HG03196 (cell line): ENCODE measurements at regions not wholly inside any gene's neighbourhood (a gene's known extent, or its start where the extent isn't known, plus 50 kb on each side); places are given as distances from the start of the nearest gene placed in this dataset.

Source experiments
- ATAC-seq: cut with Tn5 transposase; IDR thresholded peaks from one replicate; pipeline ENCODE4 v1.9.1; 2021; ENCODE audit not compliant: unreplicated experiment

DNA sequence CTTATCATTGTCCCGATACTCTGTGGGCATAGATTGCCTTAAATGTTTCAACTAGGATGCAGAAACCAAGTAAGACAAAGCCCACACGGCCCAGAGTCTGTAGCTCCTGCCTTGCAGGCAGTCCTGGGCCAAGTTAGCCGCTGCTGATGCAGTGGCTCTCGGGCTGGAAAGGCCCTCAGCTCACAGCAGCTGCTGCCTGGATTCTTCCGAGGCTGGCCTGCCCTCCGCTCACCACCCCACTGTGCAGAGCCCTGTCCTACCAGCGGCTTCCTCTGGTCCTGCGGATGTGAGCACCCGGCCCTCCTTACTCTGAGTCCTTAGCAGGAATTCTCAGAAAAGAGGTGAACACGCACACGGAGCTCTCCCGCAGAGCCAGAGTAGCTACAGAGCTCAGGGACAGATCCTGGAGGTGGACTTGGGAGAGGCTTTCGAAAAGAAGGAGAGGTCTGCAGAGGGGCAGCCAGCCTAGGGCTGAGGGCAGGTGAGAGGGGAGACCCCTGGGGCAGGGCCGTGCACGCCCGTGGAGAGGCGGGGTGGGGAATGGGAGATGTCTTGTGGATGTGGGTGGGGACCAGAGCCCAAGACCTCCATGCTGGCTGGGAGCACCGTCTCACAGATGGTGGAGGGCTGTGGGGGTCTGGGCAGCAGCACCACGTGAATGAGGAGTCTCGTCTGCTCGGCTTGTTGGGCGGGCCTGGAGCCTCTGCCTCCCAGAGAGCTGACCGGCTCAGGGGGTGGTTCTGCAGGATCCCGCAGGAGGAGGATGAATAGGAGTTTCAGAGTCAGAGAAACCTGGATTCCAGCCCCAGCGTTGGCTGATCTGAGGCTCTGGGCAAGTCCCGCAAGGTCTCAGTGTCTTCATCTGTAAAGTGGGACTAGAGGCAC, 117.4 kb upstream of the B3GAT1 start:
- no peak for ATAC-seq

DNA sequence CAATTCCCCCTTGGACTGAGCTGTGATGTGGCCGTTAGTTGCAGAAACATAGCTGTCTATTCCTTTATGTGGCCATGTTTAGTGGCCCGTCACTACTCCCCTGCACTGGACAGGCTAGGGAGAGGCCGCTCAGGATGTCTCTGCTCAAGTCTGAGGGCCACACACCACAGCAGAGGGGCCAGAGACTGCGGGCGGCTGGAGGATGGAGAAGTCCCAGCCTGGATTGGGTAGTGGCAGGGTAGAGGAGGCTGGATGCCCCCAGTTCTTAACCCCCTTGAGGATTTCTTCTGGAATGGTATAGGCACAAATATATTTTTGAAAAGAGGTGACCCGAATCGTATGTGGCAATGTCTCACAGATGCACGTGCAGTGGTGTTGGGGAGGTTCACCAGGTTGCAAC, 116.4 kb upstream of the B3GAT1 start:
- no peak for ATAC-seq

DNA sequence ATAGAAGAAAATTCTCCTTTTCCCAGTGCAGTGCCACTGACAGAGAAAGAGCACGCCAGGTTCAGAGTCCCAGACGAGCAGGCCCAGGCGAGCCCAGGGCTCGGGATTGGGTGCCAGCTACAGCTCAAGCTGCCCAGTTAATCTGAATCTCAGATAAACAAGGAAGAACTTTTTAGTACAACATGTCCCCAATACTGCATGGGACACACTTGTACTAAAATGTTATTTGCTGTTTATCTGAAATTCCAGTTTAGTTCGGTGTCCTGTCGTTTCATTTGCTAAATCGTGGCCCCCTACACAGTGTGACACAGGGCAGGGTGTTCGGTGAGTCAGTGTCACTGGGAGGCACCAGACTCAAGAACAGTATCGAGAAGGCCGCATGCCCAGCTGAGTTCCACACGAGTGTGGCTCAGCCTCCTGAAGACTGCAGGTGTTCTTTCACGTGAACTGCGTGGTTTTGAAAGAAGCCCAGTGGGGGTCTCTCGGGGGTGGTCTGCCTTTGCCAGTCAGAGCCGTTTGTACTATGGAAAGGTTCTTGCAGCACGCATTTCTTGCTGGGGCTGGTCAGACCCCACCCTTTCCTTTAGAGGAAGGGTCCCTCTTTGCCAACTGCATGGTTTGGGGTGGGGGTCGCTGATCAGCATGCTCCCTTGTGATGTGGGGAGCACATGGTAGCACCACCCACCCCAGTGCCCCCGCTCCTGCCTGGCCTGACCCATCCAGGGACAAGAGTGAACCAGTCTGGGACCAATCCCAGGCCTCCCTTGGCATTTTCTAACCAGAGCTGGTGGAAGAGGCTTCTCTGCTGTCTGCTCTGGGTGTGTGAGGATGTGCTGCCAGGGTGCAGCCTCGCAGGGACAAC, 115.6 kb upstream of the B3GAT1 start:
- ATAC-seq, result no peak

DNA sequence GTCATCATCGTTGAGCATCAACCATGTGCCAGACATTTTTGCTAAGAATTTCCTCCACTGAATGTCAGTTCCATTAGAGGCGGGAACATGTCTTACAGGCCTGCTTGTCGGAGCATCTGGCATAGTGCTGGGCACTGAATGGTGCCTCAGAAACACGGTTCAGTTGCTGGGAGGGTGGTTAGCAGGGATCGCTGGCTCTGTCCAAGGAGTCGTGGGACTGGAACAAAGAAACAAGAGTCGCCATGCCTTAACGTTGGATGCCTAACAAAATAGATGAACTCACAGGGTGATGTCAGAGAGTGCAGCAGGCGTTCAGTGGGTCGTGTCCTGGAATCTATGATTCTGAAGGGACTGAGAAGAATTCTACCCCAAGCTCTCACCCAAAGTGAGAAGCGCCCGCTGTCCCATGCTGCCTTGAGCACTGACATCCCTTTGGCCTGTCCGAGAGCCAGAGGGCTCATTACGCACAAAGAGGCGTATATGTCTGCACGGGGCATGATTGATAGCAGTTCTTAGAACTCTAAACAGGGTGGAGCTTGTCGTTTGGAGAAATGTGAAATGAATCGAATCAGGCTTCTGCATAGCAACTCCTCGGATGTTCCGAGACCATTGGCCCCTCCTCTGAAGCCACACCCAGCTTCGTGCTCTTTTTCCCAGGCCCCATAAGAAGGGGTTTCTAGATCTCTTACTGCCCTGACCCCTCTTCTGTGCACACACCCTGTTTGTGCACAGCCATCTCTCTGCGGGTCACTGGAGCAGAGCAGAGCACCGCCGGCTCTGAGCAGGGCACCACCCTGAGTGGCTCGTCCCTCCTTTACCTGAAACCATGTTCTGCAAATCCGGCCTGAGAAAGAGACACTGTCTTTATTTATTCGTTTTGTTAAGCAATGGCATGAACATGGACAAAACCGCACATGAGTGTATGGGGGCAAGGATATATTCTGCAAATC, 113.1 kb upstream of the B3GAT1 start:
- no peak for ATAC-seq

DNA sequence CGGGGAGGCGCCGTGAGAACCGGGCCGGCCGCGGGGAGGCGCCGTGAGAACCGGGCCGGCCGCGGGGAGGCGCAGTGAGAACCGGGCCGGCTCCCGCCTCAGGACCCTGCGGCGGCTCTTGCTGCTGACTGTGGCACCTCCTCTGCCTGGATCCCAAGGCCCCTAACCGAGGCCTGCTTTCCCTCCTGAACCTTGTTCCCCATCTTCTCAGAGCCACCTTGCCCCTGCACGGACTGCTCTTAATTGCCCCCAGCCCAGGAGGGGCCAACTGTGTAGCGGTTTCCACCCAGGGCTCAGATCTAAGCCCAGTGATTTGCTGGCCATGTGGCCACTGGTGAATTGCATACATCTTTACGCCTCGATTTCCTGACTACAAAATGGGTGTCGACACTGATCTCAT, 112.2 kb upstream of the B3GAT1 start:
- ATAC-seq, result no peak

DNA sequence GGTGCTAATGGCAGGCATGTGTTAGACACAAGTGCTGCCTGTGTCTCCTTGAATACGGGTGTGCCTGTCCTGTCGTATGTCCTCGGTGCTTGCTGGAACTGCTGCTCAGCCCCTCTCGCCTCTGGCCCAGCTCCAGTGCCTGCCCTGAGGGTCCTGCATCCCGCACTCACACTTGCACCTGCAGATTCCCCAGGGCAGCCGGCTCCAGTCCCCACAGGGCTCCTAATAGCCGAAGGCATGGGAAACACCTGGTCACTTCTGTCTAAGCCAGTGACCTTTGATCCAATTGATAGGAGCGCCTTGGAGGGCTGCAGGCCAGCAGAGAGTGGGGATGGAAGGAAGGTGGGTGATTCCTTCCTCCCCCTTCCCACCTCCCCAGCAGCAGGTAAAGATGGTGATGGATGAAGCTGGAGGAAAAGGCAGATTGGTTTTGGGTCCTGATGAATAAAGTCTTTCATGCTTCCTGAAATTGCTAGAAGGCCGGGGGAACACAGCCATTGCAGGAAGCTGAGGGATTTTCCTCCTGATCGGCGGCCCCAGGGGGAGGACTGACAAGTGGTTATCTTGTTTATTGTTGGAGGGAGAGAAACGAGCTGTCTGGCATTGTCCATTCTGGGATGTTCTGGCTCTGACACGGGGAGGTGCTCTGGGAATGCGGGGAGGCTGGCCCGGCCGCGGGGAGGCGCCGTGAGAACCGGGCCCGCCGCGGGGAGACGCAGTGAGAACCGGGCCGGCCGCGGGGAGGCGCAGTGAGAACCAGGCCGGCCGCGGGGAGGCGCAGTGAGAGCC, 110.9 kb upstream of the B3GAT1 start:
- ATAC-seq, result no peak

DNA sequence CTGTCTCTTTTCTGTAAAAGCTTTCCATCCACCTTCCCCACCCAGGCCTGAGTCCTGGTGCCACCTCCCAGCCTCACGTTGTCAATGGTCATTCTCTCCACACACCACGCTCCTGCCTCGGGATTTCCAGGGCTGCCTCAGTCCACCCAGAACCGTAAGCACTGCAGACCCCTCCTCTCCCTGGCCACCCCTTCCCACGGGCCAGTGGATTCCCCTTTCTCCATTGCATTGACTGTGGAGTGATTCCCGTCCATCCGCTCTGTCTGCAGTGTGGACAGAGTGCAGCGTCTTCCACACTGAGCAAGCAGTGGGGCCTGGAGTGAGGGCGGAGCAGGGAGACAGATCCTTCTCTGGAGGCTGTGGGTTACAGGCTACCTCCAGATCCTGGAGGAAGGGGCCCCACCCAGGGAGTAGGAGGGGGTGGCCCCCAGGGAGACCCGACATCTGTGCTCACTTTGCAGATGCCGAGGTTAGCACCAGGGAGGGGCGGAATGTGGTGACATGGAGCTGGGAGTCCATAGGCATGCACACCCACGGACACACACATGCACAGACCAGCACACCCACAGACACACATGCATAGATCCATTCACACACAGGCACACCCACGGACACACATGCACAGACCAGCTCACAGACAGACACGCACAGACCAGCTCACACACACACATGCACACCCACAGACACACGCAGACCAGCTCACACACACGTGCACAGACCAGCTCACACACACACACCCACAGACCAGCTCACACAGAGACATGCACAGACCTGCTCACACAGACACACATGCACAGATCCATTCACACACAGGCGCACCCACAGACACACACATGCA, 109.6 kb upstream of the B3GAT1 start:
- ATAC-seq, result no peak

DNA sequence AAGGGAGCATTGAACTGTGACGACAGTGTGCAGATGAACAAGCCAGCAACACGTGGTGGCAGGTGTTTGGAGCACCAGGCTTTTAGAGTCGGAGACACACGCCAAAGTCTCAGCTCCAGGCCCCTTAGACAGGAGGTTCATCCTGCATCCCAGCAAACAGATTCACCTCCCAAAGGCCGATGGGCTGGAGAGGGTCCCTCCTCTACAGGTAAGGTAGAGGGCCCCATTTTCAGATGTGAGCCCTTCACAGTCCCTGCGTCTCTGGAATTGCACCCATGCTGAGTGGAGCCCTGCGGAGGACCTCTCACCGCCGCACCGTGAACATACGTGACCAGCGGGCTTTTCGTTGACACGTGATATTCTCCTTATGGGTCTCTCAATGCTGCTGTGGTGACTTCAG, 109.0 kb upstream of the B3GAT1 start:
- ATAC-seq, result no peak

DNA sequence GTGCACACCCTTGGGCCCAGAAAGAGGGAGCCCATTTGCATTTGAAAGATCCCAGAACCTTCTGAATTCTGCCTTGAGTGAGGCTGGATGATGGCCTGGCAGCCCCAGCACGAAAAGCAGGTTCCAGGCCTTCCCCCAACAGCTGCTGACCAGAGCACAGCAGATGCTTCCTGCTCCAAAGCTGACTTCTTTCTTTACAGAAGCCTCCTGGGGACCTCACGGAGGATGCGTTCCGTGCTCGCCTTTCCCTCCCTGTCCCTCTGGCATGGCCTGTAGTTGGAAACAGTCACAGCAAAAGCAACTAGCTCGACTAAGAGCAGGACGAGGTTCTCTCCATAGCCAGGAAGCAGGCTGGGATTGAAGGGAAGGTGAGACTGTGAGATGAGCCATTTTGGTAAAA, 107.7 kb upstream of the B3GAT1 start:
- ATAC-seq, result no peak

DNA sequence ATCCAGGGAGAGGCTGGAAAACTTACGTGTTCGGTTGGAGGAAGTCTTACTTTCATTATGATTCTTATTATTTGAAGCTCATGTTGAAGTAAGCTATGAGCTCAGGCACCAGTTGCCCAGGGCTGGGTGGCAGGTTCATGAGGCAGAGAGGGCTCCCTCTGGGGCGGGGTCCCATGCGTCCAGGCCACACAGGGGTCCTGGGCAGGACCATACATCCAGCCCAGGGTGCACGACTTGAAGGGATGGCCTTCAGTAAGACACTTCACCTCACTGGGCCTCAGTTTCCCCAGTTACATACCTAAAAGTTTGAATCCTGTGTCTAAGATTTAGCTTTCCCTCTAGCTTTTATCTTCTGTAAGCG, 107.3 kb upstream of the B3GAT1 start:
- ATAC-seq, result no peak

DNA sequence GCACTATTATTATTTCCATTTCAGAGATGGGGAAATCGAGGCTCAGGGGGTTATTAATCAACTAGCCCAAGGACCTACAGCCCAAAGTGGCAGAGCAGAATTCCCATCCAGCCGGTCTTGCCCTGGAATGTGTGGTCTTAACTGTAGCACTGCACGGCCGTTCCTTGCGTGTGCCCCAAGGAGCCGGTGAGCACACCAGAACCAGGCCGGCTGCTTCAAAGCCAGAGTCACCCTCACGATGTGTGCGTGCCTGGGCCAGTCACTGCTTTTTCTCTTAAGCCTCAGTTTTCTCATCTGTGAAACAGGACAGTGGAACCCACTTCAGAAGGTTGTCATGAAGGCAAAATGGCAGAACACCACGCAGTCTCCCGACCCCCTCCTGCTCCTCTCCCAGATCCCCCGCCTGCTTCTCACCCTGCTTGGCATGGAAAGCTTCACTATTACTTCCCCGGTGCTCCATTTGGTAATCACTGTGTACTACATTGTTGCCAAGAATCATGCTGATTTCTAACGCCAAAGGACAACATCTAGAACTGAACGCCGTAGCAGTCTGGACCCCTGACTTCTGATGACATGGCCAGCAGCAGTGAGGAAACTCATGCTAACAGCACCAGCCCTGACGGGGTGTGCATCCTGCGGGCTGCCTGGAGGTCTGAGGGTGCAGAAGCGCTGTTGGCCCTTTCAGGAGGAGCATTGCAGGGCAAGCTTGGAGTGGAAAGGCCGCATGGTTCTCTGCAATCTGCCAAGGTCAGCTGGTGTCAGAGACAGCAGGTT, 106.8 kb upstream of the B3GAT1 start:
- ATAC-seq, result no peak

DNA sequence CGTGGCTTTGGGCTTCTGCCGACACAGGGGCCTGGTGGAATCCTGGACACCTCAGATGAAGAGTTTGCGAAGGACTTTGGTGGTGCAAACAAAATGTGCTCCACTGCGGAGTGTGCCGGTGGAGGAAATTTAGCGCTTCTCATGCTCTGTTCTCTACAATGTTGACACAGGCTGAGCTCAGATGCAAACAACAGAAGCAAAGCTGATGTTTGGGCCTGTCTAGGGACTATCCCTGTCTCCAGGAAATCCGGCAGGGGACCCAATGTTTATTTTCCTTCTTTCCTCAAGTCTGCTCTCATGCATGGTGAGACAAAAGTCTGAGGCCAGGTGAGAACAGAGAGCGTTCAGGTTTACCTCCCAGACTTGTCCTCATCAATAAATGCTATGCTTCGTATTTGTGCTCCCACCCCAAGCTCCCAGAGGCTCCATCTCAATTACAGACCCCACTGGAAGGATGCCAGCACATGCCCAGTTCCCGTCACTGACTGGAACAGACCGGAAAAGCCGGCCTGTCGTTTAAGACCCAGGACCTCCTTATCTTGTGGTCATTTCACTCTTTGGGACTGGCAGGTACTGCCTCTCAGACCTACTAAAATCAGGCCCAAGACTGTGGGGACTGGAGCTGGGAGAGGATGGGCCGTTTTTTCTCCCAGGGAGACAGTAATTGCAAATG, 105.7 kb upstream of the B3GAT1 start:
- no peak for ATAC-seq

DNA sequence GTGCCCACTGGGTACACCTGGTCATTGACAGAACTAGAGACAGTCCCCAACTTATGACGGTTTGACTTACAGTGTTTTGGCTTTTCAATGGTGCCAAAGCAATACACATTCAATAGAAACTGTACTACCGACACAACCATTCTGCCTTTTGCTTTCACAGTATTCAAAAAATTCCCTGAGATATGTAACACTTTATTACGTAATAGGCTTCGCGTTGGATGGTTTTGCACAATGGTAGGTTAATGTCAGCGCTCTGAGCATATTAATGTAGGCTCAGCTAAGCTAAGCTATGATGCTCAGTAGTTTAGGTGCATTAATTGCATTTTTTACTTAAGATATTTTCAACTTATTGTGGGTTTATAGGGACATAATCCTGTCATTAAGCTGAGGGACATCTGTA, 105.1 kb upstream of the B3GAT1 start:
- ATAC-seq, result no peak

DNA sequence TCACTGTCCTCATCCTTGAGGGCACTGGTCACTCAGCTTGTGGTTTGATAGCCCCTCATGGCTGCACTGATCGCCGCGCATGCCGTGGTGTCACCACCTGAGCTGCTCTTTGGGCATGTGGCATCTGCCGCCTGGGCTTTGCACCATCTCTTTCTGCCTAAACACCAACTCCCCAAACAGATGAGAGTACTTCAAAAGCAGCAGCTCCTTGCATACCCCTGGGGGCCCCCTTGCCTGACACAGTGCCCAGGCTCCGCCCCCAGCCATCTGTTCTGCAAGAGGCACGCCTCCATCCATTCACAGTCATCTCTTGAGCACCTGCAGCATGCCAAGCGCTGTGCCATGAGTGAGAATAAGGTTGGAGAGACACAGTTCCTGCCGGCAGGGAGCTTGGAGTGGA, 104.5 kb upstream of the B3GAT1 start:
- no peak for ATAC-seq

DNA sequence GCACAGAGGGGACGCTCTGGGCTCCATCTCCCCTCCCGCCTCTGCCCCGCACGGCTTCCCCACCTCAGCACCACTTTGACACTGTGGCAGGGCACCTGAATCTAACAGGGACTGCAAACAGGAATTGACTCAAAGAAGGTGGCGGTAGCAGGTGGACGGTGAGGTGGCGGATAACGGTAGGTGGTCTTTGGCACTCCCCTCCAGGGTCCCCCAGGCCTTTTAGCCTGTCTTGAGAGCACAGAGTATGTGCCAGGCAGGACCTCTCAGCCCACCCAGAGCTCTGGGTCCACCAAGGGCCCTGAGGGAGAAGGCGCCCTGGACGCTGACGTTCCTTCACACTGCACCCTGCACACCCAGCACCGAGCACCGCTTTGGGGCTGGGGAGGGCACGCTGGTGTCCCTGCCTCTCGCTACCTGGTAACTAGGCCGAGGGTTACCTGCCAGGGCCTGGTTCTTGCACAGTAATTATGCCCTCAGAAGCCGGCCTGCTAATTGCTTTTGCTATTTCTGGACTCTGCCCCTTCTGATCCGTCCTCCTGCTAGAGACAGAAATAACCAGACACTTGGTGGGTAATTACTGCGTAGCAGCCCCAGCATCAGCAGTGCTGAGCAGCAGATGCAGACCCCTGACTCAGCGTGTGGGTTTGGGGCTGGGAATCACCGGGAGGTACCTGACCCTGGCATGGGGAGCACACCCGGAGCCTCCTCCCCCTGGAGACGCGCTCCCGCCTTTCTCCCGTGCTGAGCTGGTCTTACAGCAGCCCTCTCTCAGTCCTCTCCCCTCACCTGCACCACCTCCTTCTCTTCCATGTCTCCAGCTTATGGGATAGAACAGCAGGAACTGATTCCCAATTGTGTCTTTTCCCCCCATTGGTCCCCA, 103.3 kb upstream of the B3GAT1 start:
- ATAC-seq, result no peak

DNA sequence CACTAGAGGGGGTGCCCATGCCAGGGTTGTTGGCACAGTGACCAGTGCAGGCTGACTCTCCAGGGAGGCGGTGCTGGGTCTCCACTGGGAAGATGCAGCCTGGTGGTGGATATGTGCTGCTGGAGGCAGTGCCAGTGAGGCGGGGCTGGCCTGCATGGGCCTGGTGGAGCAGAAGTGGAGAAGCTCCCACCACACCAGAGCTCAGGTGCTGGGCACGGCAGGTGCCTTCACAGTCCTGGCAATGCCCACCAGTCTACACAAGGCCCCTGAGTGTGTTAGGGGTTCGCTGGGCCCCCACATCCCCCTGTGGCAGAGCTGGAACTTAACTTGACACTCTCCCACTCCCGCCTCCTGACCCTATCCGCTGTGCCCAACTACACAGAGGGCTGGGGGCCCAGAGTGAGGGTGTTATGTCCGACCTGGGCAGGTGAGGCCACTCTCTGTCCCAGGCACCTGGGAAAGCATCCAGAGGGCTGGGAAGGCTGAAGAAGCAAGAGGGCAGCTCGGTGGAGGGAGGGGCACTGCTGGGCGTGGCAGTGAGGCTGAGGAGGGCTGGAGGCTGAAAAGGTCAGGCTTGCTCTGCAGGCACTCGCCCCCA, 102.4 kb upstream of the B3GAT1 start:
- ATAC-seq, result no peak

DNA sequence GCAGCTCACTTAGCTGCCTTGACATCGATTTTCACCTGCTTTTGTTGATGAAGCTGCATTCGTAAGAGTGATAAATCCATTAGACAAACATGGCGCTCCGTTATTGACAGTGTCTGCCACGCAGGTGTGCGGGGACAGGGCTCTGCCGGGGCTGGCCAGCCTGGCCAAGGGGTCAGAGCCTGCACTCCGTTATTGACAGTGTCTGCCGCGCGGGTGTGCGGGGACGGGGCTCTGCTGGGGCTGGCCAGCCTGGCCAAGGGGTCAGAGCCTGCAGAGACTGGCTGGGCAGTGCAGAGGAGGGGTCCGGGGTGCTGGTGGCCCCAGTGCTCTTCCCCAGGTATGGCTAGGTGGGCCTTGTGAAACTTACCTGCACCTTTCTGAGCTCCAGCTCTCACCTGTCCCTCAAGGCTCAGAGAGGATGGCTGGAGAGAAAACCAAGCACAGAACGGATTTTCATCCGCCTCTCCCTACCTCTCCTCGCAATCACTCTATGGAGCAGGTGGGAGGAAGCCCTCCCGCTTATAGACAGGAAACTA, 101.6 kb upstream of the B3GAT1 start:
- no peak for ATAC-seq
